IMR-90 (cell line): ENCODE measurements at regions not wholly inside any gene's neighbourhood (a gene's known extent, or its start where the extent isn't known, plus 50 kb on each side); places are given as distances from the start of the nearest gene placed in this dataset.

Source experiments
- ATAC-seq: fragments of 200-7000 bp; cut with Tn5 transposase; 2 replicates; pipeline ENCODE4 v1.9.1; 2020; ENCODE audit warnings: low read depth, mild to moderate bottlenecking, moderate library complexity
- BruUV-seq: library from RNA; stranded (reverse); fragments of 400-500 nt; replicated peaks from 2 replicates; lab custom pipeline; 2021; lab: Mats Ljungman, UMichigan
- CTCF ChIA-PET: fragments of 300-600 bp; formaldehyde crosslinking; extraction: SDS; loops from one replicate; lab custom pipeline; 2021; ENCODE audit warnings: antibody characterized with exemption; lab: Yijun Ruan, JAX
- POLR2A ChIA-PET: fragments of 300-600 bp; sonication (Branson Sonifier 250); formaldehyde crosslinking; loops from one replicate; lab custom pipeline; 2022; ENCODE audit warnings: antibody characterized with exemption; ENCODE audit not compliant: unreplicated experiment; lab: Charles Lee
- DNase-seq: peaks from one replicate; pipeline ENCODE4 v3.0.0; 2013
- H2AFZ ChIP-seq: replicated peaks from 2 replicates; pipeline ENCODE3; 2013; ENCODE audit warnings: low read length, mild to moderate bottlenecking; ENCODE audit not compliant: poor library complexity
- H2AK5ac ChIP-seq: 2 replicates; pipeline ENCODE4 v1.6.1; 2013; ENCODE audit warnings: low read depth, low read length, inconsistent platforms
- H2AK9ac ChIP-seq: replicated peaks from 2 replicates; pipeline ENCODE3; 2013; ENCODE audit warnings: mild to moderate bottlenecking, low read depth, low read length, moderate library complexity; ENCODE audit not compliant: poor library complexity
- H2BK120ac ChIP-seq: 2 replicates; pipeline ENCODE4 v1.6.1; 2013; ENCODE audit warnings: low read depth, low read length, inconsistent platforms
- H2BK15ac ChIP-seq: 3 replicates; pipeline ENCODE4 v1.6.1; 2013; ENCODE audit warnings: low read depth, low read length, inconsistent platforms
- H2BK20ac ChIP-seq: 2 replicates; pipeline ENCODE4 v1.6.1; 2013; ENCODE audit warnings: low read depth, mild to moderate bottlenecking, inconsistent platforms, low read length, moderate library complexity
- H2BK5ac ChIP-seq: 2 replicates; pipeline ENCODE4 v1.6.1; 2013; ENCODE audit warnings: mild to moderate bottlenecking, low read depth, low read length, inconsistent platforms; ENCODE audit not compliant: poor library complexity, severe bottlenecking
- H3K14ac ChIP-seq: replicated peaks from 2 replicates; pipeline ENCODE4 v1.6.1; 2013; ENCODE audit warnings: low read depth, low read length, inconsistent platforms
- H3K18ac ChIP-seq: 2 replicates; pipeline ENCODE4 v1.6.1; 2013; ENCODE audit warnings: low read depth, low read length, control low read depth
- H3K23ac ChIP-seq: 2 replicates; pipeline ENCODE4 v1.6.1; 2013; ENCODE audit warnings: low read depth, low read length, inconsistent platforms
- H3K27ac ChIP-seq: 2 replicates; pipeline ENCODE4 v1.5.1; 2013; ENCODE audit warnings: mild to moderate bottlenecking, control low read depth, low read length; ENCODE audit not compliant: insufficient read depth
- H3K27me3 ChIP-seq: 2 replicates; pipeline ENCODE4 v1.6.1; 2013; ENCODE audit warnings: low read length; ENCODE audit not compliant: control insufficient read depth, insufficient read depth
- H3K36me3 ChIP-seq: 2 replicates; pipeline ENCODE4 v1.6.1; 2013; ENCODE audit warnings: low read length, mixed read lengths; ENCODE audit not compliant: control insufficient read depth, insufficient read depth
- H3K4ac ChIP-seq: 2 replicates; pipeline ENCODE4 v1.6.1; 2013; ENCODE audit warnings: low read depth, low read length, inconsistent platforms
- H3K4me1 ChIP-seq: 2 replicates; pipeline ENCODE4 v1.6.1; 2013; ENCODE audit warnings: low read length, mixed read lengths; ENCODE audit not compliant: control insufficient read depth, insufficient read depth
- H3K4me2 ChIP-seq: 2 replicates; pipeline ENCODE4 v1.6.1; 2013; ENCODE audit warnings: low read depth, mild to moderate bottlenecking, control low read depth, low read length, moderate library complexity
- H3K4me3 ChIP-seq: 2 replicates; pipeline ENCODE4 v1.5.1; 2013; ENCODE audit warnings: low read depth, mild to moderate bottlenecking, control low read depth, low read length, moderate library complexity; ENCODE audit not compliant: insufficient read depth
- H3K56ac ChIP-seq: 2 replicates; pipeline ENCODE4 v1.6.1; 2013; ENCODE audit warnings: low read length, inconsistent platforms; ENCODE audit not compliant: insufficient read depth; ENCODE audit errors: extremely low read depth
- H3K79me1 ChIP-seq, 2 experiments: 2 replicates each; pipeline ENCODE4 v1.6.1; 2013; ENCODE audit warnings: low read length in 2 of 2, inconsistent platforms in 1 of 2, low read depth in 1 of 2
- H3K9ac ChIP-seq: 2 replicates; pipeline ENCODE4 v1.6.1; 2013; ENCODE audit warnings: low read depth, low read length, control low read depth
- H3K9me1 ChIP-seq: 2 replicates; pipeline ENCODE4 v1.6.1; 2013; ENCODE audit warnings: low read length, inconsistent platforms; ENCODE audit not compliant: insufficient read depth
- H3K9me3 ChIP-seq: 2 replicates; pipeline ENCODE4 v1.6.1; 2013; ENCODE audit warnings: low read length; ENCODE audit not compliant: control insufficient read depth, insufficient read depth
- H4K20me1 ChIP-seq: 2 replicates; pipeline ENCODE4 v1.6.1; 2013; ENCODE audit warnings: low read length, inconsistent platforms; ENCODE audit not compliant: insufficient read depth
- H4K5ac ChIP-seq: 2 replicates; pipeline ENCODE4 v1.6.1; 2013; ENCODE audit warnings: mild to moderate bottlenecking, low read depth, low read length, control low read depth
- H4K8ac ChIP-seq, 2 experiments: 2 replicates each; pipeline ENCODE4 v1.6.1; 2013; ENCODE audit warnings: low read depth in 2 of 2, low read length in 2 of 2, control low read depth in 1 of 2, inconsistent platforms in 1 of 2
- H4K91ac ChIP-seq: 2 replicates; pipeline ENCODE4 v1.6.1; 2013; ENCODE audit warnings: low read depth, low read length, inconsistent platforms; ENCODE audit not compliant: insufficient read depth
- BHLHE40 ChIP-seq: fragments of 150-350 bp; IDR thresholded peaks from 2 replicates; pipeline ENCODE4 v1.6.1; 2016; ENCODE audit warnings: mild to moderate bottlenecking, low read depth, low read length
- NFE2L2 ChIP-seq: fragments of 150-350 bp; IDR thresholded peaks from 2 replicates; pipeline ENCODE4 v1.6.1; 2016; ENCODE audit warnings: low read depth, mild to moderate bottlenecking, low read length
- RAD21 ChIP-seq: IDR thresholded peaks from 2 replicates; pipeline ENCODE4 v1.6.1; 2012; ENCODE audit warnings: low read length, improper control_type of control experiment
- WGBS, 2 experiments: methylation state at CpG; one replicate each; pipeline versions ENCODE4 v1.1.5 to v1.1.7; 2013; ENCODE audit warnings: missing lambda C conversion rate in 2 of 2; ENCODE audit not compliant: insufficient read length in 1 of 2; ENCODE audit errors: extremely low coverage in 2 of 2; 5-methylcytosine and 5-hydroxymethylcytosine counted together
- dilution Hi-C: fragments of 300-500 bp; cut with HindIII; formaldehyde crosslinking; loops from one replicate; pipeline ENCODE4 v1.14.3; 2018; ENCODE audit warnings: low sequenced_read_pairs; ENCODE audit not compliant: unreplicated experiment
- in situ Hi-C: fragments of 300-500 bp; cut with MboI; formaldehyde crosslinking; loops from 3 replicates; pipeline ENCODE4 v1.14.3; 2019; ENCODE audit warnings: low sequenced_read_pairs, inconsistent platforms, mixed read lengths
- intact Hi-C: fragments of 100-400 bp; cut with micrococcal nuclease; formaldehyde crosslinking; loops from 2 replicates; pipeline ENCODE4 v1.10.0; 2022

DNA sequence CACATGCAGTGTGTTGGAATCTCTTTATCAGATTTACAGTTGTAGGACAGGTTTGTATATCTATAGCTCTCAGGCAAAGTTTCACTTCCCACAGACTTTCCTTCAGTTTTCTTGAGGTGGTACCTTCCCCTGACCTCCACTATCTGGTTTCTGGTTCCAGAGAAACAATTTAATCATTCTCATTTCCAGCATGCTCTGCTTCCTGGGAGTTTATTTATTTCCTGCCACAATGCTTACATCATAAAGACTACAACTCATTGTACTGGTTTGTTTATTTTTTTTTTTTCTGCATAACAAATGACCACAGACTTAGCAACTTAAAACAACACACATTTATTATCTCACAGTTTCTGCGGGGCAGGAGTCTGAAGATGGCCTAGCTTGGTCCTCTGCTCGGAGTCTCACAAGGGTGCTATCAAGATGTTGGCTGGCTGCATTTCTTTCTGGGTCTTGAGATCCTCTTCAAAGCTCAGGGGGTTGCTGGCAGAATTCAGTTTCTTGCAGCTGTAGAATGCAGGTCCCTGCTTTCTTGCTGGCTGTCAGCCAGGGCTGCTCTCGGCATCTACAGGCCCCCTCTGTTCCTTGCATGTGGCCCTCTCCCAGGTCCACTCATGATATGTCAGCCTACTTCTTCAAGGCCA is 247.7 kb downstream of the ENC1 start:
- no peak overlapping the region for H3K18ac ChIP-seq
- TF ChIP-seq RAD21, result no peak
- 0 out of 2 replicates have a peak, but pooled peaks have one; percentile 4 for TF ChIP-seq BHLHE40
- TF ChIP-seq NFE2L2, result no peak
- no peak overlapping the region for H3K4ac ChIP-seq
- no peak overlapping the region for H3K56ac ChIP-seq
- H4K91ac ChIP-seq, result no peak overlapping the region
- H3K9ac ChIP-seq, result no peak overlapping the region
- 0 out of 2 replicates have a peak, but pooled peaks cover 5% of the 10 kb centered on the region for H3K9me1 ChIP-seq
- no peak overlapping the region for H3K27ac ChIP-seq
- no peak overlapping the region for H2BK5ac ChIP-seq
- no peak overlapping the region for H2AK5ac ChIP-seq
- H3K36me3 ChIP-seq, result no peaks in the 10 kb centered on the region
- H2BK120ac ChIP-seq, result no peak overlapping the region
- no peak overlapping the region for H2AFZ ChIP-seq
- BruUV-seq, result no TSS peak
- H2AK9ac ChIP-seq, result peak overlapping the region; percentile 23
- H3K4me3 ChIP-seq, result no peak overlapping the region
- ATAC-seq, result peak; percentile 35
- H4K8ac ChIP-seq, result no peak overlapping the region
- H2BK15ac ChIP-seq, result peak overlapping the region; percentile 34; the same call in 2 of the 3 replicates
- CTCF ChIA-PET, result interaction anchor here (0.6 to 1.6 kb wide), 2 partner anchors 10 to 1081 kb away, joined by 4 read pairs; no protein-coding TSS in a partner anchor
- dilution Hi-C loops, result no loop called here
- peak; percentile 55 for DNase-seq
- H3K27me3 ChIP-seq, result peaks cover 4% of the 10 kb centered on the region
- peak overlapping the region; percentile 22; the same call in 1 of the 2 replicates for H3K4me2 ChIP-seq
- no peak overlapping the region for H3K23ac ChIP-seq
- no peak overlapping the region for H4K5ac ChIP-seq
- H2BK20ac ChIP-seq, result no peak overlapping the region
- H3K9me3 ChIP-seq, result no peaks in the 10 kb centered on the region
- no peaks in the 10 kb centered on the region for H3K79me1 ChIP-seq
- 40% methylated on average over 1 of the region's 3 CpGs; no CpG with 5 or more reads in 1 of the 2 experiments for WGBS, 2 experiments
- H3K4me1 ChIP-seq, result peaks cover 4% of the 10 kb centered on the region
- H4K20me1 ChIP-seq, result no peaks in the 10 kb centered on the region
- POLR2A ChIA-PET, result no interaction called here
- in situ Hi-C loops, result no loop called here
- intact Hi-C loops, result loop anchor here (5.0 kb wide), 1 partner anchor 249 kb away; the partner anchor contains the start of gene ENC1
- H3K14ac ChIP-seq, result peak overlapping the region; percentile 52; the same call in 1 of the 2 replicates
